Erythroblast (primary cell): ENCODE measurements at regions not wholly inside any gene's neighbourhood (a gene's known extent, or its start where the extent isn't known, plus 50 kb on each side); places are given as distances from the start of the nearest gene placed in this dataset.

Source experiments
- GATA1 ChIP-seq: IDR thresholded peaks from 2 replicates; pipeline ENCODE4 v1.6.1; 2011; ENCODE audit warnings: low read depth, mild to moderate bottlenecking, control low read depth, low read length, moderate library complexity
- POLR2A ChIP-seq: IDR thresholded peaks from 2 replicates; pipeline ENCODE4 v1.6.1; 2011; ENCODE audit warnings: mild to moderate bottlenecking, low read length

- TF ChIP-seq POLR2A (no peak), GATA1 (no peak)
These were observed 302.1 kb downstream of the PCDH17 start for GRCh38 chr13:57933606-57934005.
